Trophoblast cell (in vitro differentiated cells and primary cell): ENCODE measurements at regions not wholly inside any gene's neighbourhood (a gene's known extent, or its start where the extent isn't known, plus 50 kb on each side); places are given as distances from the start of the nearest gene placed in this dataset.
A peak's percentile ranks its signal among the peaks of the same experiment; 100 is the strongest.

ENCODE experiments used
- DNase-seq, 2 donors: peaks; one replicate each; pipeline ENCODE4 v3.0.0-alpha.2; 2016
- H2AFZ ChIP-seq: 2 replicates; pipeline ENCODE4 v1.6.1; 2013; ENCODE audit warnings: low read length, moderate library complexity, mild to moderate bottlenecking; ENCODE audit not compliant: insufficient read depth, poor library complexity
- H2AK5ac ChIP-seq: 2 replicates; pipeline ENCODE4 v1.6.1; 2013; ENCODE audit warnings: mild to moderate bottlenecking, low read length
- H2BK120ac ChIP-seq: 2 replicates; pipeline ENCODE4 v1.6.1; 2013; ENCODE audit warnings: low read length, mild to moderate bottlenecking, moderate library complexity; ENCODE audit not compliant: insufficient read depth, poor library complexity
- H2BK12ac ChIP-seq: 2 replicates; pipeline ENCODE4 v1.6.1; 2013; ENCODE audit warnings: mild to moderate bottlenecking, low read length, moderate library complexity
- H2BK5ac ChIP-seq: 2 replicates; pipeline ENCODE4 v1.6.1; 2013; ENCODE audit warnings: low read length, low read depth, moderate library complexity, mild to moderate bottlenecking; ENCODE audit not compliant: poor library complexity
- H3K14ac ChIP-seq: 2 replicates; pipeline ENCODE4 v1.6.1; 2013; ENCODE audit warnings: mild to moderate bottlenecking, low read length
- H3K18ac ChIP-seq: 2 replicates; pipeline ENCODE4 v1.6.1; 2013; ENCODE audit warnings: mild to moderate bottlenecking, low read length
- H3K23ac ChIP-seq: 2 replicates; pipeline ENCODE4 v1.6.1; 2013; ENCODE audit warnings: low read length
- H3K27ac ChIP-seq: 2 replicates; pipeline ENCODE4 v1.5.1; 2013; ENCODE audit warnings: low read depth, mild to moderate bottlenecking, inconsistent platforms, low read length, moderate library complexity
- H3K27me3 ChIP-seq: 2 replicates; pipeline ENCODE4 v1.6.1; 2013; ENCODE audit warnings: inconsistent platforms, mild to moderate bottlenecking, low read length, moderate library complexity; ENCODE audit not compliant: insufficient read depth
- H3K36me3 ChIP-seq, 2 experiments: 1 replicate in 1 of 2; 2 replicates in 1 of 2; pipeline ENCODE4 v1.6.1; 2013; ENCODE audit warnings: low read length in 2 of 2, mild to moderate bottlenecking in 2 of 2, moderate library complexity in 1 of 2; ENCODE audit not compliant: insufficient read depth in 2 of 2, control insufficient read depth in 1 of 2
- H3K4ac ChIP-seq: 2 replicates; pipeline ENCODE4 v1.6.1; 2013; ENCODE audit warnings: low read depth, mild to moderate bottlenecking, low read length, moderate library complexity
- H3K4me1 ChIP-seq, 2 experiments: 1 replicate in 1 of 2; 2 replicates in 1 of 2; pipeline ENCODE4 v1.6.1; 2013; ENCODE audit warnings: low read length in 2 of 2, mild to moderate bottlenecking in 2 of 2, moderate library complexity in 1 of 2; ENCODE audit not compliant: insufficient read depth in 2 of 2, control insufficient read depth in 1 of 2
- H3K4me2 ChIP-seq: 2 replicates; pipeline ENCODE4 v1.6.1; 2013; ENCODE audit warnings: inconsistent platforms, mild to moderate bottlenecking, low read length, moderate library complexity
- H3K4me3 ChIP-seq: 2 replicates; pipeline ENCODE4 v1.5.1; 2013; ENCODE audit warnings: mild to moderate bottlenecking, low read depth, low read length, inconsistent platforms
- H3K79me1 ChIP-seq: one replicate; pipeline ENCODE4 v1.6.1; 2013; ENCODE audit warnings: low read length
- H3K79me2 ChIP-seq: 2 replicates; pipeline ENCODE4 v1.6.1; 2013; ENCODE audit warnings: low read length, mild to moderate bottlenecking; ENCODE audit not compliant: control insufficient read depth, insufficient read depth, poor library complexity
- H3K9ac ChIP-seq: 2 replicates; pipeline ENCODE4 v1.6.1; 2013; ENCODE audit warnings: mild to moderate bottlenecking, low read length
- H3K9me3 ChIP-seq: 2 replicates; pipeline ENCODE4 v1.6.1; 2013; ENCODE audit warnings: low read depth, mild to moderate bottlenecking, control low read depth, inconsistent platforms, low read length; ENCODE audit not compliant: insufficient read depth
- H4K12ac ChIP-seq: 2 replicates; pipeline ENCODE4 v1.6.1; 2013; ENCODE audit warnings: low read depth, mild to moderate bottlenecking, low read length, moderate library complexity
- H4K8ac ChIP-seq: 2 replicates; pipeline ENCODE4 v1.6.1; 2013; ENCODE audit warnings: low read depth, mild to moderate bottlenecking, low read length, moderate library complexity
- H4K91ac ChIP-seq: one replicate; pipeline ENCODE4 v1.6.1; 2013; ENCODE audit warnings: low read depth, mild to moderate bottlenecking, low read length, moderate library complexity
- WGBS: extraction: QIAGEN DNeasy Blood & Tissue Kit; methylation state at CpG from one replicate; pipeline ENCODE4 v1.1.7; 2013; ENCODE audit warnings: missing lambda C conversion rate; ENCODE audit not compliant: insufficient read length, insufficient coverage; ENCODE audit errors: extremely low coverage; 5-methylcytosine and 5-hydroxymethylcytosine counted together

GRCh38 chr7:68245688-68246087 lies 1249.1 kb downstream of the TYW1 start:
- no peak overlapping the region for H4K12ac ChIP-seq
- no CpG with 5 or more reads among the region's 3 CpGs for WGBS

DNA sequence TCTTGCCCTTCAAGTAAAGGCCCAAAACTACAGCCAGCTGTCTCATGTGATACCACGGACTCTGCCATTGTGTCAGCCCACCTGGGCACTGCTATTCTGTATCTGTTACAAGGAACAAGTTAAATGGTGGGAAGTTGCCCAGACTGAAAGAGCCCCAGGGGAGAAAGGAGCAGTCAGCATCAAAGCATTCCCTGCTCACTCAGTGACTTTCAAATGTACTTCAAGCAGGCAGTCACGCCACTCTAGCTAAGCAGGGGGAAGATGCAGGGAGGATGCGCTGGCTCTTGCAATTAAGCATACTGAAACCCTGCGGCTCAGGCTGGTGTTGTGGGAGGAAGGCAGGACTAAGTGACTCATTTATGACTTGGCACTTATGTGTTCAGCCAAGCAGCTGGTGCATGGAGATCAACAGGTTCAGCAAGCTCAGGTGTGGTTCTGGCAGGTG lies 1249.6 kb downstream of the TYW1 start:
- Histone ChIP-seq H3K4ac (no peak overlapping the region), H3K36me3 (no peaks in the 10 kb centered on the region), H3K79me1 (no peaks in the 10 kb centered on the region), H3K23ac (no peak overlapping the region), H3K27ac (peak overlapping the region; percentile 24), H2BK120ac (no peak overlapping the region), H4K8ac (no peak overlapping the region), H3K4me2 (peak overlapping the region; percentile 30), H3K79me2 (no peaks in the 10 kb centered on the region), H3K14ac (no peak overlapping the region), H3K4me3 (no peak overlapping the region), H2BK5ac (no peak overlapping the region), H2BK12ac (no peak overlapping the region), H2AFZ (no peak overlapping the region), H3K9me3 (no peaks in the 10 kb centered on the region), H3K18ac (no peak overlapping the region), H3K27me3 (no peaks in the 10 kb centered on the region), H3K4me1 (peaks cover 5 to 13% of the 10 kb centered on the region in 2 experiments), H4K12ac (no peak overlapping the region), H3K9ac (no peak overlapping the region), H2AK5ac (no peak overlapping the region), H4K91ac (no peak overlapping the region)
- DNase-seq = peak in 1 of 2 donors; percentile 6
- WGBS = no CpG with 5 or more reads among the region's 4 CpGs

More at GRCh38 chr7:68245688-68246087, 1249.1 kb downstream of the TYW1 start:
- no peaks in the 10 kb centered on the region for H3K9me3 ChIP-seq
- H3K23ac ChIP-seq = no peak overlapping the region
- no peak overlapping the region for H3K14ac ChIP-seq
- H3K79me1 ChIP-seq = no peaks in the 10 kb centered on the region
- peak overlapping the region; percentile 30 for H3K4me2 ChIP-seq
- no peaks in the 10 kb centered on the region for H3K27me3 ChIP-seq
- no peak overlapping the region for H2AFZ ChIP-seq
- H2BK120ac ChIP-seq = no peak overlapping the region
- H3K4ac ChIP-seq = no peak overlapping the region
- H2BK12ac ChIP-seq = no peak overlapping the region
- DNase-seq = peak in 1 of 2 donors; percentile 7
- no peak overlapping the region for H4K91ac ChIP-seq
- no peak overlapping the region for H2BK5ac ChIP-seq
- peaks cover 5 to 13% of the 10 kb centered on the region in 2 experiments for H3K4me1 ChIP-seq
- H4K8ac ChIP-seq = no peak overlapping the region
- no peaks in the 10 kb centered on the region for H3K79me2 ChIP-seq
- no peak overlapping the region for H3K4me3 ChIP-seq
- H3K27ac ChIP-seq = peak overlapping the region; percentile 24
- H3K18ac ChIP-seq = no peak overlapping the region
- no peaks in the 10 kb centered on the region for H3K36me3 ChIP-seq
- no peak overlapping the region for H2AK5ac ChIP-seq
- no peak overlapping the region for H3K9ac ChIP-seq

- H3K4me3 ChIP-seq = no peak overlapping the region
- H2AK5ac ChIP-seq = no peak overlapping the region
- peaks cover 5 to 13% of the 10 kb centered on the region in 2 experiments for H3K4me1 ChIP-seq
- H3K23ac ChIP-seq = no peak overlapping the region
- H3K4ac ChIP-seq = no peak overlapping the region
- no peak overlapping the region for H2AFZ ChIP-seq
- H3K27ac ChIP-seq = no peak overlapping the region
- no peaks in the 10 kb centered on the region for H3K9me3 ChIP-seq
- no CpG with 5 or more reads among the region's 7 CpGs for WGBS
- H4K91ac ChIP-seq = no peak overlapping the region
- no peak overlapping the region for H4K12ac ChIP-seq
- H3K79me1 ChIP-seq = no peaks in the 10 kb centered on the region
- H3K4me2 ChIP-seq = no peak overlapping the region
- H3K27me3 ChIP-seq = no peaks in the 10 kb centered on the region
- no peak overlapping the region for H3K9ac ChIP-seq
- H2BK12ac ChIP-seq = no peak overlapping the region
- H4K8ac ChIP-seq = no peak overlapping the region
- H2BK5ac ChIP-seq = no peak overlapping the region
- no peak for DNase-seq
- no peak overlapping the region for H2BK120ac ChIP-seq
- H3K36me3 ChIP-seq = no peaks in the 10 kb centered on the region
- H3K18ac ChIP-seq = no peak overlapping the region
- H3K14ac ChIP-seq = no peak overlapping the region
- no peaks in the 10 kb centered on the region for H3K79me2 ChIP-seq
Measured at GRCh38 chr7:68247126-68247525, 1250.5 kb downstream of the TYW1 start.

- H3K9me3 ChIP-seq = no peaks in the 10 kb centered on the region
- no peak overlapping the region for H2BK5ac ChIP-seq
- H3K36me3 ChIP-seq = no peaks in the 10 kb centered on the region
- H3K4me1 ChIP-seq = peaks cover 5 to 13% of the 10 kb centered on the region in 2 experiments
- no peak overlapping the region for H3K14ac ChIP-seq
- H3K27ac ChIP-seq = no peak overlapping the region
- H3K18ac ChIP-seq = no peak overlapping the region
- WGBS = no CpG with 5 or more reads among the region's 2 CpGs
- no peak overlapping the region for H2AK5ac ChIP-seq
- no peak overlapping the region for H4K12ac ChIP-seq
- H3K79me1 ChIP-seq = no peaks in the 10 kb centered on the region
- H3K4me2 ChIP-seq = no peak overlapping the region
- H3K23ac ChIP-seq = no peak overlapping the region
- no peak overlapping the region for H2BK12ac ChIP-seq
- H3K79me2 ChIP-seq = no peaks in the 10 kb centered on the region
- no peak overlapping the region for H4K91ac ChIP-seq
- H2BK120ac ChIP-seq = no peak overlapping the region
- no peak overlapping the region for H3K4me3 ChIP-seq
- no peak overlapping the region for H3K9ac ChIP-seq
- DNase-seq = no peak
- H2AFZ ChIP-seq = no peak overlapping the region
- no peak overlapping the region for H3K4ac ChIP-seq
- no peak overlapping the region for H4K8ac ChIP-seq
- H3K27me3 ChIP-seq = no peaks in the 10 kb centered on the region
Measured at GRCh38 chr7:68247571-68247970, 1250.9 kb downstream of the TYW1 start.
